Stomach (tissue), 4 donors: ENCODE measurements at regions not wholly inside any gene's neighbourhood (a gene's known extent, or its start where the extent isn't known, plus 50 kb on each side); places are given as distances from the start of the nearest gene placed in this dataset.

Experiments used
- EP300 ChIP-seq: sonication (generic); formaldehyde crosslinking; IDR thresholded peaks from one replicate; pipeline ENCODE4 v1.6.1; 2017; ENCODE audit warnings: antibody characterized with exemption
- POLR2A ChIP-seq, 4 donors: fragments of 450-650 bp; IDR thresholded peaks; one replicate each; pipeline ENCODE4 v1.6.1; 2016; ENCODE audit warnings: antibody characterized with exemption in 4 of 4, control low read depth in 2 of 4, mild to moderate bottlenecking in 1 of 4, moderate library complexity in 1 of 4
- POLR2AphosphoS5 ChIP-seq, 3 donors: sonication (generic); formaldehyde crosslinking; IDR thresholded peaks; one replicate each; pipeline ENCODE4 v1.6.1; 2016; ENCODE audit warnings: antibody characterized with exemption in 3 of 3
- TF ChIP-seq, protein P1 (sequence below), 7 experiments: fragments of 450-650 bp in 4 of 7; fragments of 200-600 bp in 3 of 7; sonication (generic) in 3 of 7; IDR thresholded peaks; one replicate each; pipeline ENCODE4 v1.5.1; 2016 to 2019; ENCODE audit warnings: antibody characterized with exemption in 7 of 7, control low read depth in 2 of 7, mild to moderate bottlenecking in 1 of 7

- no peak for TF ChIP-seq POLR2A (IDR thresholded peaks at IDR 0.05)
- TF ChIP-seq, protein P1, sequence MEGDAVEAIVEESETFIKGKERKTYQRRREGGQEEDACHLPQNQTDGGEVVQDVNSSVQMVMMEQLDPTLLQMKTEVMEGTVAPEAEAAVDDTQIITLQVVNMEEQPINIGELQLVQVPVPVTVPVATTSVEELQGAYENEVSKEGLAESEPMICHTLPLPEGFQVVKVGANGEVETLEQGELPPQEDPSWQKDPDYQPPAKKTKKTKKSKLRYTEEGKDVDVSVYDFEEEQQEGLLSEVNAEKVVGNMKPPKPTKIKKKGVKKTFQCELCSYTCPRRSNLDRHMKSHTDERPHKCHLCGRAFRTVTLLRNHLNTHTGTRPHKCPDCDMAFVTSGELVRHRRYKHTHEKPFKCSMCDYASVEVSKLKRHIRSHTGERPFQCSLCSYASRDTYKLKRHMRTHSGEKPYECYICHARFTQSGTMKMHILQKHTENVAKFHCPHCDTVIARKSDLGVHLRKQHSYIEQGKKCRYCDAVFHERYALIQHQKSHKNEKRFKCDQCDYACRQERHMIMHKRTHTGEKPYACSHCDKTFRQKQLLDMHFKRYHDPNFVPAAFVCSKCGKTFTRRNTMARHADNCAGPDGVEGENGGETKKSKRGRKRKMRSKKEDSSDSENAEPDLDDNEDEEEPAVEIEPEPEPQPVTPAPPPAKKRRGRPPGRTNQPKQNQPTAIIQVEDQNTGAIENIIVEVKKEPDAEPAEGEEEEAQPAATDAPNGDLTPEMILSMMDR (IDR thresholded peaks at IDR 0.05), result no peak
- TF ChIP-seq EP300, result no peak
- no peak for TF ChIP-seq POLR2AphosphoS5 (IDR thresholded peaks at IDR 0.05)
These were observed 51.8 kb upstream of the AFDN start for GRCh38 chr6:167774881-167775280.
